ENCODE measurements at regions not wholly inside any gene's neighbourhood (a gene's known extent, or its start where the extent isn't known, plus 50 kb on each side); places are given as distances from the start of the nearest gene placed in this dataset.

GRCh38 chr4:77418333-77418732 lies 187.3 kb upstream of the CXCL13 start:
- Histone ChIP-seq H3K4me2 (no peak overlapping the region), H4K20me1 (replicated peaks; ENCODE audit: insufficient read depth) (no peaks in the 10 kb centered on the region), H3K27me3 (ENCODE audit: insufficient read depth) (no peaks in the 10 kb centered on the region), H3K36me3 (ENCODE audit: insufficient read depth) (no peaks in the 10 kb centered on the region), H3K4me3 (no peak overlapping the region), H3K4me1 (ENCODE audit: insufficient read depth) (no peaks in the 10 kb centered on the region), H3K27ac (ENCODE audit: low read depth) (no peak overlapping the region), H2AFZ (no peak overlapping the region), H3F3A (replicated peaks; ENCODE audit: low read depth) (no peaks in the 10 kb centered on the region), H3K79me2 (replicated peaks; ENCODE audit: insufficient read depth) (no peaks in the 10 kb centered on the region), H3K9me2 (ENCODE audit: insufficient read depth) (peaks cover 2% of the 10 kb centered on the region; the same call in 1 of the 2 replicates)
- no peak overlapping the region for H3K27ac Mint-ChIP-seq
- H3K27me3 Mint-ChIP-seq (ENCODE audit: insufficient read depth, low read depth, poor library complexity), result peaks cover 2% of the 10 kb centered on the region
- peak; percentile 73 for ATAC-seq
- H3K4me1 Mint-ChIP-seq, result peaks cover 10% of the 10 kb centered on the region
- H3K36me3 Mint-ChIP-seq (ENCODE audit: low read depth), result no peaks in the 10 kb centered on the region
- no peaks in the 10 kb centered on the region for H3K9me3 Mint-ChIP-seq
- DNase-seq (ENCODE audit: low spot score), result peak; percentile 49
- H3K4me3 Mint-ChIP-seq, result no peak overlapping the region
- TF ChIP-seq NANOG (IDR thresholded peaks at IDR 0.05; ENCODE audit: borderline replicate concordance), result no peak
- TF ChIP-seq CTCF (conservative IDR thresholded peaks at IDR 0.05; ENCODE audit: low read depth in 2 of 2), result peak; percentile 48 to 70

GRCh38 chr4:77430847-77431246 lies 174.8 kb upstream of the CXCL13 start:
- Histone ChIP-seq H3K27ac (ENCODE audit: low read depth) (no peak overlapping the region), H4K20me1 (replicated peaks; ENCODE audit: insufficient read depth) (no peaks in the 10 kb centered on the region), H3K27me3 (ENCODE audit: insufficient read depth) (no peaks in the 10 kb centered on the region), H3K36me3 (ENCODE audit: insufficient read depth) (no peaks in the 10 kb centered on the region), H3K4me3 (no peak overlapping the region), H2AFZ (no peak overlapping the region), H3K4me2 (no peak overlapping the region), H3K9me2 (ENCODE audit: insufficient read depth) (peaks cover under 1% of the 10 kb centered on the region; the same call in 1 of the 2 replicates), H3F3A (replicated peaks; ENCODE audit: low read depth) (no peaks in the 10 kb centered on the region), H3K79me2 (replicated peaks; ENCODE audit: insufficient read depth) (no peaks in the 10 kb centered on the region), H3K4me1 (ENCODE audit: insufficient read depth) (no peaks in the 10 kb centered on the region)
- peak; percentile 72 for ATAC-seq
- no peaks in the 10 kb centered on the region for H3K27me3 Mint-ChIP-seq (ENCODE audit: insufficient read depth, low read depth, poor library complexity)
- no peak overlapping the region for H3K4me3 Mint-ChIP-seq
- DNase-seq (ENCODE audit: low spot score), result peak; percentile 62
- peaks cover under 1% of the 10 kb centered on the region; the same call in 1 of the 3 replicates for H3K9me3 Mint-ChIP-seq
- H3K36me3 Mint-ChIP-seq (ENCODE audit: low read depth), result no peaks in the 10 kb centered on the region; the same call in 2 of the 3 replicates
- H3K27ac Mint-ChIP-seq, result no peak overlapping the region
- TF ChIP-seq JUNB (IDR thresholded peaks at IDR 0.05; ENCODE audit: unreplicated experiment), result no peak
- no peak for TF ChIP-seq STAT1 (IDR thresholded peaks at IDR 0.05; ENCODE audit: unreplicated experiment)
- TF ChIP-seq ZNF462 (CRISPR knock-in tag; IDR thresholded peaks at IDR 0.05), result no peak
- TF ChIP-seq CTCF (conservative IDR thresholded peaks at IDR 0.05; ENCODE audit: low read depth in 2 of 2), result peak; percentile 54 to 67
- no peaks in the 10 kb centered on the region for H3K4me1 Mint-ChIP-seq
